Liver (tissue), 7 donors: ENCODE measurements at regions not wholly inside any gene's neighbourhood (a gene's known extent, or its start where the extent isn't known, plus 50 kb on each side); places are given as distances from the start of the nearest gene placed in this dataset.

ENCODE experiments used
- DNase-seq: peaks from one replicate; pipeline ENCODE4 v3.0.0-alpha.2; 2017; ENCODE audit warnings: low spot score
- H3K27ac ChIP-seq, 2 donors: one replicate each; pipeline ENCODE4 v1.7.0; 2013; ENCODE audit warnings: inconsistent platforms in 2 of 2, low read length in 2 of 2, control low read depth in 1 of 2, low read depth in 1 of 2, mild to moderate bottlenecking in 1 of 2
- H3K27me3 ChIP-seq, 4 donors: one replicate each; pipeline versions ENCODE4 v1.6.1 to v1.7.0; 2013; ENCODE audit warnings: low read length in 3 of 4, inconsistent platforms in 1 of 4, mild to moderate bottlenecking in 1 of 4, moderate library complexity in 1 of 4; ENCODE audit not compliant: control insufficient read depth in 4 of 4, insufficient read depth in 4 of 4
- H3K36me3 ChIP-seq, 4 donors: one replicate each; pipeline versions ENCODE4 v1.6.1 to v1.7.0; 2013; ENCODE audit warnings: low read length in 3 of 4, mild to moderate bottlenecking in 3 of 4, low read depth in 1 of 4, moderate library complexity in 1 of 4; ENCODE audit not compliant: control insufficient read depth in 4 of 4, insufficient read depth in 3 of 4
- H3K4me1 ChIP-seq, 4 donors: one replicate each; pipeline versions ENCODE4 v1.6.1 to v1.7.0; 2013; ENCODE audit warnings: low read length in 3 of 4, mild to moderate bottlenecking in 3 of 4, moderate library complexity in 1 of 4; ENCODE audit not compliant: control insufficient read depth in 4 of 4, insufficient read depth in 4 of 4
- H3K4me3 ChIP-seq, 3 donors: one replicate each; pipeline versions ENCODE4 v1.6.1 to v1.7.0; 2013; ENCODE audit warnings: low read length in 3 of 3, control low read depth in 1 of 3, low read depth in 1 of 3, mild to moderate bottlenecking in 1 of 3
- H3K9ac ChIP-seq, 2 donors: one replicate each; pipeline ENCODE4 v1.7.0; 2013; ENCODE audit warnings: low read length in 2 of 2, mild to moderate bottlenecking in 2 of 2, moderate library complexity in 2 of 2, control low read depth in 1 of 2, low read depth in 1 of 2
- H3K9me3 ChIP-seq, 4 donors: one replicate each; pipeline versions ENCODE4 v1.6.1 to v1.7.0; 2013; ENCODE audit warnings: low read length in 3 of 4; ENCODE audit not compliant: control insufficient read depth in 4 of 4
- ATF3 ChIP-seq: IDR thresholded peaks from 2 replicates; pipeline ENCODE4 v1.6.1; 2016; ENCODE audit warnings: antibody characterized with exemption
- EGR1 ChIP-seq, 2 donors: IDR thresholded peaks; 2 replicates each; pipeline ENCODE4 v1.6.1; 2016 to 2018; ENCODE audit warnings: antibody characterized with exemption in 2 of 2, low read depth in 2 of 2
- GABPA ChIP-seq, 2 donors: IDR thresholded peaks in 1 of 2; conservative IDR thresholded peaks in 1 of 2; 2 replicates each; pipeline ENCODE4 v1.6.1; 2016; ENCODE audit warnings: antibody characterized with exemption in 2 of 2, mild to moderate bottlenecking in 1 of 2, moderate library complexity in 1 of 2
- HNF4A ChIP-seq, 2 donors: conservative IDR thresholded peaks; 2 replicates each; pipeline ENCODE4 v1.6.1; 2016; ENCODE audit warnings: antibody characterized with exemption in 2 of 2, mild to moderate bottlenecking in 2 of 2
- HNF4G ChIP-seq: IDR thresholded peaks from 2 replicates; pipeline ENCODE4 v1.6.1; 2016; ENCODE audit warnings: antibody characterized with exemption
- JUND ChIP-seq, 2 donors: IDR thresholded peaks; 2 replicates each; pipeline ENCODE4 v1.6.1; 2016; ENCODE audit warnings: antibody characterized with exemption in 2 of 2
- MAX ChIP-seq: IDR thresholded peaks from 2 replicates; pipeline ENCODE4 v1.6.1; 2016; ENCODE audit warnings: antibody characterized with exemption
- NR2F2 ChIP-seq: IDR thresholded peaks from 2 replicates; pipeline ENCODE4 v1.6.1; 2016; ENCODE audit warnings: antibody characterized with exemption
- RAD21 ChIP-seq, 2 donors: IDR thresholded peaks; 2 replicates each; pipeline ENCODE4 v1.6.1; 2016; ENCODE audit warnings: antibody characterized with exemption in 2 of 2, mild to moderate bottlenecking in 2 of 2
- REST ChIP-seq: IDR thresholded peaks from 2 replicates; pipeline ENCODE4 v1.6.1; 2016; ENCODE audit warnings: antibody characterized with exemption, mild to moderate bottlenecking
- RXRA ChIP-seq, 2 donors: IDR thresholded peaks; 2 replicates each; pipeline ENCODE4 v1.6.1; 2017 to 2018; ENCODE audit warnings: antibody characterized with exemption in 2 of 2, mild to moderate bottlenecking in 1 of 2
- TAF1 ChIP-seq: conservative IDR thresholded peaks from 2 replicates; pipeline ENCODE4 v1.6.1; 2016; ENCODE audit warnings: antibody characterized with exemption, mild to moderate bottlenecking
- YY1 ChIP-seq: IDR thresholded peaks from 2 replicates; pipeline ENCODE4 v1.6.1; 2016; ENCODE audit warnings: antibody characterized with exemption, mild to moderate bottlenecking
- ZBTB33 ChIP-seq: IDR thresholded peaks from 2 replicates; pipeline ENCODE4 v1.6.1; 2016; ENCODE audit warnings: antibody characterized with exemption
- WGBS: extraction: QIAGEN DNeasy Blood & Tissue Kit; methylation state at CpG from one replicate; pipeline ENCODE4 v1.1.7; 2013; 5-methylcytosine and 5-hydroxymethylcytosine counted together
- donor health status: healthy.
- donor health status: healthy.
- donor health status: healthy.
- donor health status: healthy.

- Histone ChIP-seq H3K27ac (no peak overlapping the region), H3K9me3 (no peaks in the 10 kb centered on the region), H3K36me3 (no peaks in the 10 kb centered on the region), H3K4me1 (no peaks in the 10 kb centered on the region), H3K4me3 (no peak overlapping the region), H3K9ac (no peak overlapping the region), H3K27me3 (no peaks in the 10 kb centered on the region)
- DNase-seq, result no peak
- 87% methylated on average over 2 of the region's 2 CpGs for WGBS
- no peak for TF ChIP-seq RXRA (IDR thresholded peaks at IDR 0.05)
Observed at GRCh38 chr12:16670456-16671050, 64.6 kb upstream of the LMO3 start.

GRCh38 chr12:16669756-16670155 is 63.8 kb upstream of the LMO3 start:
- Histone ChIP-seq H3K9ac (no peak overlapping the region), H3K4me3 (no peak overlapping the region), H3K27me3 (no peaks in the 10 kb centered on the region), H3K4me1 (no peaks in the 10 kb centered on the region), H3K36me3 (no peaks in the 10 kb centered on the region), H3K9me3 (no peaks in the 10 kb centered on the region), H3K27ac (no peak overlapping the region)
- TF ChIP-seq ZBTB33, result no peak
- no peak for TF ChIP-seq ATF3
- no peak for TF ChIP-seq EGR1 (IDR thresholded peaks at IDR 0.05; ENCODE audit: low read depth in 2 of 2)
- TF ChIP-seq TAF1, result no peak
- TF ChIP-seq JUND (IDR thresholded peaks at IDR 0.05), result no peak
- no peak for TF ChIP-seq NR2F2
- TF ChIP-seq HNF4A (conservative IDR thresholded peaks at IDR 0.05), result no peak
- no peak for TF ChIP-seq REST
- TF ChIP-seq YY1, result no peak
- no peak for DNase-seq
- WGBS, result 59% methylated on average over 1 of the region's 1 CpG

- TF ChIP-seq JUND (IDR thresholded peaks at IDR 0.05) (no peak), HNF4G (no peak), RXRA (IDR thresholded peaks at IDR 0.05) (no peak), GABPA (IDR thresholded peaks at IDR 0.05 in 1 of 2, conservative IDR thresholded peaks at IDR 0.05 in 1 of 2) (no peak), ZBTB33 (no peak), EGR1 (IDR thresholded peaks at IDR 0.05; ENCODE audit: low read depth in 2 of 2) (no peak), HNF4A (conservative IDR thresholded peaks at IDR 0.05) (no peak), RAD21 (IDR thresholded peaks at IDR 0.05) (no peak), ATF3 (no peak), REST (no peak), YY1 (no peak), MAX (no peak)
Observed at GRCh38 chr12:16668198-16668597, 62.2 kb upstream of the LMO3 start.

More at GRCh38 chr12:16668198-16668597, 62.2 kb upstream of the LMO3 start:
- Histone ChIP-seq H3K4me3 (no peak overlapping the region), H3K9ac (no peak overlapping the region), H3K9me3 (no peaks in the 10 kb centered on the region), H3K36me3 (no peaks in the 10 kb centered on the region), H3K4me1 (no peaks in the 10 kb centered on the region), H3K27ac (no peak overlapping the region), H3K27me3 (no peaks in the 10 kb centered on the region)
- WGBS, result 73% methylated on average over 2 of the region's 2 CpGs
- DNase-seq, result no peak
